T47D (cell line): ENCODE measurements at regions not wholly inside any gene's neighbourhood (a gene's known extent, or its start where the extent isn't known, plus 50 kb on each side); places are given as distances from the start of the nearest gene placed in this dataset.
A peak's percentile ranks its signal among the peaks of the same experiment; 100 is the strongest.
"Not testable (repeated sequence)": the region's sequence is repeated elsewhere in the genome, so short reads cannot be mapped to it uniquely, and the experiment has no call there.

Experiments
- DNase-seq, 2 experiments: peaks; one replicate each; pipeline versions ENCODE4 v3.0.0 to v3.0.0-alpha.2; 2011 to 2012; ENCODE audit warnings: low read depth in 1 of 2, low spot score in 1 of 2
- JUND ChIP-seq: IDR thresholded peaks from 2 replicates; pipeline ENCODE4 v1.6.1; 2012; ENCODE audit warnings: low read depth
- in situ Hi-C: cut with HindIII; loops from 2 replicates; pipeline ENCODE4 v1.10.0; 2016; ENCODE audit warnings: low sequenced_read_pairs, low pct_unique_long_range_greater_than_20kb

DNA sequence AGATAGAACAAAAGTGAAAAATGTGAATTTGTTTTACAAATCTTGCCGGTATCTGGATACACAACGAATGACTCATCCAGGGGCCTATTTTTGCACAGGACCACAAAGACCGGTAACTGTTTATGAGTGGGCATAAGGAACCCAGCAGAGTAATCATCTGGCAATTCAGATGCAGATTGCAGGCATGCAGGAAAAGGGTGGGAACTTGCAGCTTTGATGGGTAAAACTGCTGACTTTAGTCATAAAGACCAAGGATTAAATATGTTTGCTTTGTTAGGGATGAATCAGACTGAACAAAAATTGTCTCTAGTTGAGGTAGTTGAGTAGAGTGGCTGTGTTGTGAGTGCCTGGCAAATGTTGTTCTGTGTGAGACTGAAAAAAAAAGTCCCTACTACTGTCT lies 309.6 kb upstream of the CCNH start:
- in situ Hi-C loops: no loop called here

DNA sequence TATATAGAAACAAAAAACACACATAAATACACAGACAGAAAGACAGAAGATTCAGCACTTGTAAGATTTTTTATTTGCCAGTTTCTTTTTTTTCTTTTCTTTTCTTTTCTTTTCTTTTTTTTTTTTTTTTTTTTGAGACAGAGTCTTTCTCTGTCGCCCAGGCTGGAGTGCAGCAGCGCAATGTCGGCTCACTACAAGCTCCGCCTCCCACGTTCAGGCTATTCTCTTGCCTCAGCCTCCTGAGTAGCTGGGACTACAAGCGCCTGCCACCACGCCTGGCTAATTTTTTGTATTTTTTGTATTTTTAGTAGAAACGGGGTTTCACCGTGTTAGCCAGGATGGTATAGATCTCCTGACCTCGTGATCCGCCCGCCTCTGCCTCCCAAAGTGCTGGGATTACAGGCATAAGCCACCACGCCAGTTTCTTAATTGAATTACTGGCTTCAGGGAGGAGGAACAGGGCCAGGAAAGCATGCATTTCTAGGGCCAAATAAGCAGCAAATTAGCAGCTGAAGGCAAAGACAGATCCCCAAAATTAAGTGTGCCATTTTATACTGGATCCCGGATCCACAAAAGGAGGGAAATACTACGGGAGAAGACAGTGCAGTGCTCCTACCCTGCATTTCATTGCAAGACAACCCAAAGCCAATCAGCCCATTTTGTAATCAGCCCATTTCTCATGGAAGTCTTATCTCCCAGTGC lies 305.6 kb upstream of the CCNH start:
- in situ Hi-C loops, DNase-seq: not testable (repeated sequence)

More for the DNA sequence above, 309.6 kb upstream of the CCNH start:
- no peak for TF ChIP-seq JUND
- no peak for DNase-seq

DNA sequence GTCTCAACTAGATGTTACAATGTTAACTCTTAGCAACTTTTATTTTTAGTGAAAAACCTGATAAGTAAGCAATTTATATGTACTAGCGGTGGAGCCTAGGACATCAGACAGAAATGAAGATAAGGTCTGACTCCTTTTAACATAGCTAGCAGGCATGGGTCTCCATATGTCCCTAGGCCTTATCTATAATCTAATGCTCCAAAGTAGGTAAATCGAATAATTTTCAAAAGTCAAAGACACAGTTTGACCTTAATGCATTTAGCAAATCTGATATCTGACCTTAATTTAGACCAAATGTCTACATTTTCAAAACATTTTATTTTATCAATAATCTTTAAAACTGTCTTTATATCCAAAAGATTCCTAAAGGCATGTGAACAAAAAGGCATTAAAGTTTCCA lies 305.0 kb upstream of the CCNH start:
- no peak for TF ChIP-seq JUND
- in situ Hi-C loops: no loop called here
- DNase-seq: no peak

DNA sequence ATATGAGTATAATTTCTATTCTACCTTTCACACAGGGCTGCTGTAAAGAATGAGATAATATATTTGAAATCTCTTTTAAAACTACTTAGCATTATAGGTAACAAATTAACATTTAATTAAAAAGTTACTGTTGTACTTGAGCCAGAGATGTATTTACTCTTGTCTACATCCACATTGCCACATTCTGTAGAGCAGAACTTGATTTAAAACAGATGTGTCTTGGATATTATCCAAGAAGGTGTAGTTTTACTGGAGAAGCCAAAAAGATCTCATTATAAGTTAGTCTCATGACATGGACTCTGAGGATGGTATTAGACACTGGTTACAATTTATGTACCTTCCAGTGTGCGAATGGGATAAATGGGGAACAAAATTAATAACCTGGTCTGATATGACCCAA lies 293.1 kb upstream of the CCNH start:
- DNase-seq: no peak
- in situ Hi-C loops: no loop called here
- TF ChIP-seq JUND: no peak

DNA sequence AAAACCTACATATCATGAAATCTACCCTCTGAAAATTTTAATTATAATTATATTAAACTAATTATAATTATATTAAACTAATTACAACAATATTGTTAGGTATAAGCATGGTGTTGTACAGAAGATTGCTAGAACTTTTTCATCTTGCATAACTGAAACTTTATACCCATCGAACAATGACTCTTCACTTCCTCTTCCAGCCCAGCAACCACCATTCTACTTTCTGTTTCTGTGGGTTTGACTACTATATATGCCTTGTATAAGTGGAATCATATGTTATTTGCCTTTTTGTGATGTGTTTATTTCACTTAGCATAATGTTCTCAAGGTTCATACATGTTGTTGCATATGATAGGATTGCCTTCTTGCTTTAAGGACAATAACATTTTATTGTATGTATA lies 274.2 kb upstream of the CCNH start:
- TF ChIP-seq JUND: no peak
- no peak for DNase-seq
- in situ Hi-C loops: no loop called here

DNA sequence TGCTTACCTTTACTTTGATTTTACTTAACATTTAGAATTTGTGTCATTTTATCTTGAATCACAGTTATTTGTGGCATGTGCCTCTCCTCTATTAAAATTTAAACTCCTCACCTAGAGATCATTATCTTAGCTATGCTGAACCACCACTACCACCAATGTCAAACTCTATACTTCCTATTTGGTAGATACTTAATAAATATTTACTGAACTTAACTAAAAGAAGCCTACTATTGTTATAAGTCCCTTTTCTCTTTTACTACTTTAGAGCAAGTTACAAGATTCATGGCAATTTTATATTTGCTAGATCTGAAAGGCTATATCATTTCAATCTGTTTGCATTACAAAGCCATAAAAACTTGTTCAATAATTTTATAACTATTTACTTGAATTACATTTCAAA lies 273.3 kb upstream of the CCNH start:
- no peak for TF ChIP-seq JUND
- in situ Hi-C loops: no loop called here
- DNase-seq: peak in 1 of 2 experiments; percentile 1

DNA sequence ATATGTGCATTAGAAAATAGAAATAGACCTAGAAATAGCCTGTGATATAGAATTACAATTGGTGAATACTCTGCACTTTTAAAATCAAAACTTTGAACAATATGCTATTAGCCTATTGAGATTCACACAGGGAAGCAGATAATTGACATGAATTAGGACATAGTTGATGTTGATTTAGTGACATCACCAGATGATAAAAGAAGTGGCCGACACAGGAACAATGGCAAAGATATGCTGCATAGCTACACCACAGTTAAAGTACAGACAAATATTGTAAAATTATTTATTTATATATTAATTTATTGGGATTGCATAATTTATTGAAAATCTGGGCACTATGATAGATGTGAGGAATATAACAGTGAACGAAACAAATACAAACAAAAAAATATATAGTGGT lies 261.5 kb upstream of the CCNH start:
- in situ Hi-C loops: no loop called here
- no peak for DNase-seq
- no peak for TF ChIP-seq JUND

DNA sequence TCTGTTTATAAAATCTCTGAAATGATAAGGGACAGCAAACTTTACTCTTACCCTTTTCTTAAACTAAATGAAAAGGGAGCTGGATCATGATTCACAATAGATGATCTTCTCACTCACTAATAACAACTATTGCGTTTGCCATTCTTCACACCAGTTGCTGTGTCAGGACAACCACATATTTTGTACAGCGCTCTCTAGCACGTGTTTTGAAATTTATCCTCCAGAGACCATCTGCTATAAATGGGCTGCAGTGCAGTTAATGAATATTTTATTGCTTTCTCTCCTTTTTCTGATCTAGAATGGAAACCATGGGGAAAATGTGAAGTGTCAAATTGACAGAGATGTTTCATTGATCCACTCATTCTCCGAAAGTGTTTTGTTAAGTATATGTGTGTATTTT lies 258.4 kb upstream of the CCNH start:
- in situ Hi-C loops: no loop called here
- no peak for DNase-seq
- no peak for TF ChIP-seq JUND

DNA sequence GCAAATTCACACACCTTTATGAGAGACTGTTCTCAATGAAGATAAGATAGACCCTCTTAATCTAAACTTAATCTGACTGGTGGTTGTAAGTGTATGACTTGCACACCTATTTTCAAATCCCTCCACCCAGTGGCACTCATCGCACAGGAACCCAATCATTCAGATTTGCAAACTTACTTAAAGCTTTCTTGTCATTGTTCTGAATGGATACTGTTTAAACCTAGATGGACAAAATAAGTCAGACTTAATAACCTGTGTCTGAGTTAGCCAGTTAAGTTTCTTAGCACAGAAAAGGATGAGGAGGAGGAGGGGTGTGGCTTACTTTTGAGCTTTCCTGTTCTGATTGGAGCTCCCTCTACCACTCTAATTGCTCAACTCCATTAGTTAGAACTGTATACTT lies 252.4 kb upstream of the CCNH start:
- no peak for DNase-seq
- TF ChIP-seq JUND: no peak
- in situ Hi-C loops: no loop called here

DNA sequence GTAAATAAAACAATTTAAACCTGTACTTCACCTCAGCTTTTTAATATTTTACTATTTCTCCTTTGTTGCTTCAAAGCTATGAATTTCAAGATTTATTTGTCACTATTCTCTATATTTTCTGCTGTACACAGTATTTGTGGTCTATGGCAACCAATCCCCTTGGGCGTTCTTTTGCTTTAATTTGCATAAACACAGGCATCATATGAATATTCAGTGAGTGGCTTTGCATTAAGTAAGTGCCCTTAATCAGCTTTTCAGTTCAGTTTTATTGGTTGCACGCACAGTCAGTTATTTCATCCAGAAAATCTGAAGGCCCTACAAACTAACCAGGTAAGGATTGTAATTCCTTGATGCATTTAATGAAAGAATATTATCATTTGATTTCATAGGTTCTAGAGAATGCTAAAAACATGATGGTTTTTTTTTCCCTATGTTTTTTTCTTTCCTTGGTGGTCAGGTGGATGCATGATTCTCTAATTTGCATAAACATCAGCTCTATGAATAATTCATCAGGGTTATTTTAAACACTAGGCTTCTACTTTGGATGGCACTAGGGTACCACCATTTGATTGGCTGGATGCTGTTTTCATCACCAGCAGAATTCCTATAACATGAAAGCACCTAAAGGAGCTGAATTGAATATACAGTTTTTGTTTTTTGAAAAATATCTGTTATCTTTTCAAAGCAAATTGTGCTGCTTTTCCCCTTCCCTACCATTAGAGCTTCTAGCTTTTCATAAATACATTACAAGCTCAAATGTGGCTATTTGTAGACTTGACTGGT lies 249.2 kb upstream of the CCNH start:
- TF ChIP-seq JUND: no peak

DNA sequence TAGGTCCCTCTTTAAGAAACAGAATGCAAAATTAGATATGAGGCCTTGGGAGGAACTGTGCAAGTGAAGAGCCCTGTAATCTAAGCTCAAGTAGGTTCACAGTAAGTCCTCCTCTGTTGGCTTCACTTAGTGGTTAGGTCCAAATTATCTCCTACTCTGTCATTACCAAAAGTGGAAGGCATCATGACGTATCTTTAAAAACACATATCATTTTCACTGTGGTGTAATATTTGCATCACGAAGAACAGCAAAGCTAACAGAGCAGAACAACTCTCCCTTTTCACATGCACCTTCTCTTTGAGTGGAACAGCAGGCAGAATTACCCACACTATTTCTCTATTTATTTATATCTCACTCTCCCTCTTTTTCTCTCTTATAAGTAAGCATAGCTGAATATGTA lies 240.5 kb upstream of the CCNH start:
- in situ Hi-C loops: no loop called here
- no peak for TF ChIP-seq JUND
- DNase-seq: no peak

More for the DNA sequence above, 249.2 kb upstream of the CCNH start:
- no peak for DNase-seq
- in situ Hi-C loops: no loop called here

DNA sequence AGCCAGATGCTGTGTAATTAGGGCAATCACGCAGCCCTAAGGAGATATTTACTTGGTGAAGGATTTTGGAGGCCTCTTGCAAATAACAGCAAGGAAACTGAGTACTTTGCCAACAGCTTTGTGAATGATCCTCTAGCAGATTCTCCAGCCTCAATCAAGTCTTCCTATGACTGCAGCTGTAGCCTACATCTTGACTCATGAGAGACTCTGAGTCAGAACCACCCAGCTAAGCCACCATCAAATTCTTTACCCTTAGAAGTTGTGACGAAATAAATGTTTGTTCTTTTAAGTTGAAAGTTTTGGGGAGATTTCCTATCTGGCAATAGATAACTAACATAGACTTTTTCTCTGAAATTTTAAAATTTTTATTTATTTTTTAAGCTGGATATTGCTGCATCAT lies 237.6 kb upstream of the CCNH start:
- TF ChIP-seq JUND: no peak
- in situ Hi-C loops: no loop called here
- no peak for DNase-seq

DNA sequence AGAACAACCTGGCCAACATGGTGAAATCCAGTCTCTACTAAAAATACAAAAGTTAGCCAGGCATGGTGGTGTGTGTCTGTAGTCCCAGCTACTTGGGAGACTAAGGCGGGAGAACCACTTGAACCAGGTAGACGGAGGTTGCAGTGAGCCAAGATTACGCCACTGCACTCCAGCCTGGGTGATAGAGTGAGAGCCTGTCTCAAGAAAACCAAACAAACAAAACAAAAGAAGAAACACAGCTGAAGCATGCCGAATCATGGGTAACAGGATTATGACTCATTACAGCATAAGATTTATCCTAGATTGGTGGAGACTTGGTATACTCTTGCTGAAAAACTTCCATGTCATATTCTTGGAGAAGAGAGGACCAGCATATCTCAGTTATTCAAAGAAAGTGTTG lies 236.7 kb upstream of the CCNH start:
- in situ Hi-C loops: no loop called here
- TF ChIP-seq JUND: no peak
- DNase-seq: no peak
